ENCODE measurements at regions not wholly inside any gene's neighbourhood (a gene's known extent, or its start where the extent isn't known, plus 50 kb on each side); places are given as distances from the start of the nearest gene placed in this dataset.

DNA sequence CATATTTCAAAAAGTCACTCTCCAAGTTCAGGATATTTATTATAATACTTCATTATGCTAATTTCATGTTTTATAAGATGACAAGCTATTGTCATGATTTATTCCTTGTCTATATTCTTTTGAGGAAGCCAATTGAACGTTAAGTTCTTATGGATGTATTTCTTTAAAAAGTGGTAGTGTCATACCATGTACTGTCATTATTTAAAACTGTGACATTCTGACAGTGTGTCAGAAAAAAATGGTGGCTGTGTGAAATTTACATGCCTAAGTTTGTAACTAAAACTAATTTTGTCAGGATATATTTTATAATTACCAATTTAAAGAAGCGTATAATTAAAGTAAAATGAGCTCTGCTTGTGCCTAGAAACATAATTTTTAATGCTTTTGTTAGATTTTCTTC lies 158.9 kb upstream of the HDAC9 start:
- no peaks in the 10 kb centered on the region for H3K36me3 ChIP-seq (ENCODE audit: control insufficient read depth in 1 of 2, insufficient read depth in 2 of 2, low read length in 2 of 2)
- H3K27me3 ChIP-seq (ENCODE audit: insufficient read depth, low read length): no peaks in the 10 kb centered on the region
- no peaks in the 10 kb centered on the region for H4K20me1 ChIP-seq (ENCODE audit: insufficient read depth)
- H3K4me1 ChIP-seq (ENCODE audit: control insufficient read depth in 1 of 2, insufficient read depth in 2 of 2, low read length in 2 of 2): no peaks in the 10 kb centered on the region
- H3K27ac ChIP-seq (ENCODE audit: low read depth, low read length): no peak overlapping the region
- 0 out of 4 replicates have a peak, but pooled peaks cover 4 to 5% of the 10 kb centered on the region in 2 experiments for H3K9me3 ChIP-seq (ENCODE audit: control insufficient read depth in 1 of 2, insufficient read depth in 1 of 2, low read depth in 1 of 2, low read length in 2 of 2)
- ATAC-seq (no peak), DNase-seq (ENCODE audit: low read depth, low spot score) (no peak)
- no peak overlapping the region for H3K9ac ChIP-seq (ENCODE audit: low read length)
- TF ChIP-seq, protein P1, sequence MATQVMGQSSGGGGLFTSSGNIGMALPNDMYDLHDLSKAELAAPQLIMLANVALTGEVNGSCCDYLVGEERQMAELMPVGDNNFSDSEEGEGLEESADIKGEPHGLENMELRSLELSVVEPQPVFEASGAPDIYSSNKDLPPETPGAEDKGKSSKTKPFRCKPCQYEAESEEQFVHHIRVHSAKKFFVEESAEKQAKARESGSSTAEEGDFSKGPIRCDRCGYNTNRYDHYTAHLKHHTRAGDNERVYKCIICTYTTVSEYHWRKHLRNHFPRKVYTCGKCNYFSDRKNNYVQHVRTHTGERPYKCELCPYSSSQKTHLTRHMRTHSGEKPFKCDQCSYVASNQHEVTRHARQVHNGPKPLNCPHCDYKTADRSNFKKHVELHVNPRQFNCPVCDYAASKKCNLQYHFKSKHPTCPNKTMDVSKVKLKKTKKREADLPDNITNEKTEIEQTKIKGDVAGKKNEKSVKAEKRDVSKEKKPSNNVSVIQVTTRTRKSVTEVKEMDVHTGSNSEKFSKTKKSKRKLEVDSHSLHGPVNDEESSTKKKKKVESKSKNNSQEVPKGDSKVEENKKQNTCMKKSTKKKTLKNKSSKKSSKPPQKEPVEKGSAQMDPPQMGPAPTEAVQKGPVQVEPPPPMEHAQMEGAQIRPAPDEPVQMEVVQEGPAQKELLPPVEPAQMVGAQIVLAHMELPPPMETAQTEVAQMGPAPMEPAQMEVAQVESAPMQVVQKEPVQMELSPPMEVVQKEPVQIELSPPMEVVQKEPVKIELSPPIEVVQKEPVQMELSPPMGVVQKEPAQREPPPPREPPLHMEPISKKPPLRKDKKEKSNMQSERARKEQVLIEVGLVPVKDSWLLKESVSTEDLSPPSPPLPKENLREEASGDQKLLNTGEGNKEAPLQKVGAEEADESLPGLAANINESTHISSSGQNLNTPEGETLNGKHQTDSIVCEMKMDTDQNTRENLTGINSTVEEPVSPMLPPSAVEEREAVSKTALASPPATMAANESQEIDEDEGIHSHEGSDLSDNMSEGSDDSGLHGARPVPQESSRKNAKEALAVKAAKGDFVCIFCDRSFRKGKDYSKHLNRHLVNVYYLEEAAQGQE (IDR thresholded peaks at IDR 0.05; ENCODE audit: low read depth): no peak
- TF ChIP-seq, protein P2, sequence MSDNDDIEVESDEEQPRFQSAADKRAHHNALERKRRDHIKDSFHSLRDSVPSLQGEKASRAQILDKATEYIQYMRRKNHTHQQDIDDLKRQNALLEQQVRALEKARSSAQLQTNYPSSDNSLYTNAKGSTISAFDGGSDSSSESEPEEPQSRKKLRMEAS (IDR thresholded peaks at IDR 0.05): no peak
- TF ChIP-seq, protein P3, sequence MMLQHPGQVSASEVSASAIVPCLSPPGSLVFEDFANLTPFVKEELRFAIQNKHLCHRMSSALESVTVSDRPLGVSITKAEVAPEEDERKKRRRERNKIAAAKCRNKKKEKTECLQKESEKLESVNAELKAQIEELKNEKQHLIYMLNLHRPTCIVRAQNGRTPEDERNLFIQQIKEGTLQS (IDR thresholded peaks at IDR 0.05): no peak
- TF ChIP-seq EZH2phosphoT487 (IDR thresholded peaks at IDR 0.05; ENCODE audit: borderline replicate concordance) (no peak), FOSL1 (IDR thresholded peaks at IDR 0.05; ENCODE audit: low read depth) (no peak), ZNF274 (IDR thresholded peaks at IDR 0.05; ENCODE audit: low read depth, low read length) (no peak), YY1 (IDR thresholded peaks at IDR 0.05; ENCODE audit: extremely low read depth, insufficient replicate concordance, low read depth, low read length) (no peak), JUND (IDR thresholded peaks at IDR 0.05) (no peak), POLR2AphosphoS5 (IDR thresholded peaks at IDR 0.05; ENCODE audit: low read depth, low read length) (no peak), SIN3A (IDR thresholded peaks at IDR 0.05; ENCODE audit: low read depth) (no peak)
- TF ChIP-seq, protein P4, sequence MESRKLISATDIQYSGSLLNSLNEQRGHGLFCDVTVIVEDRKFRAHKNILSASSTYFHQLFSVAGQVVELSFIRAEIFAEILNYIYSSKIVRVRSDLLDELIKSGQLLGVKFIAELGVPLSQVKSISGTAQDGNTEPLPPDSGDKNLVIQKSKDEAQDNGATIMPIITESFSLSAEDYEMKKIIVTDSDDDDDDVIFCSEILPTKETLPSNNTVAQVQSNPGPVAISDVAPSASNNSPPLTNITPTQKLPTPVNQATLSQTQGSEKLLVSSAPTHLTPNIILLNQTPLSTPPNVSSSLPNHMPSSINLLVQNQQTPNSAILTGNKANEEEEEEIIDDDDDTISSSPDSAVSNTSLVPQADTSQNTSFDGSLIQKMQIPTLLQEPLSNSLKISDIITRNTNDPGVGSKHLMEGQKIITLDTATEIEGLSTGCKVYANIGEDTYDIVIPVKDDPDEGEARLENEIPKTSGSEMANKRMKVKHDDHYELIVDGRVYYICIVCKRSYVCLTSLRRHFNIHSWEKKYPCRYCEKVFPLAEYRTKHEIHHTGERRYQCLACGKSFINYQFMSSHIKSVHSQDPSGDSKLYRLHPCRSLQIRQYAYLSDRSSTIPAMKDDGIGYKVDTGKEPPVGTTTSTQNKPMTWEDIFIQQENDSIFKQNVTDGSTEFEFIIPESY (IDR thresholded peaks at IDR 0.05; ENCODE audit: extremely low read depth, insufficient replicate concordance, low read length): no peak
- H3K4me2 ChIP-seq (ENCODE audit: low read length): no peak overlapping the region
- no peaks in the 10 kb centered on the region for H3K9me2 ChIP-seq (ENCODE audit: insufficient read depth)
- POLR2A ChIA-PET: no interaction called here
- CTCF ChIA-PET: no interaction called here
- no TSS peak for BruUV-seq (replicated peaks)
- no peaks in the 10 kb centered on the region for H3K79me2 ChIP-seq (ENCODE audit: insufficient read depth, low read length)
- H3K4me3 ChIP-seq (replicated peaks in 1 of 2; ENCODE audit: low read depth in 1 of 2, low read length in 2 of 2): no peak overlapping the region
- RAD21 ChIA-PET (ENCODE audit: low non-redundant PET in 1 of 2, low total read pairs in 2 of 2, uncharacterized antibody in 2 of 2, unreplicated experiment in 2 of 2): no interaction called here
- H2AFZ ChIP-seq (ENCODE audit: low read depth, low read length, poor library complexity, severe bottlenecking): no peak overlapping the region
- intact Hi-C loops (cut with micrococcal nuclease): no loop called here
